Left hindlimb (tissue), 1 donor: ENCODE measurements at regions not wholly inside any gene's neighbourhood (a gene's known extent, or its start where the extent isn't known, plus 50 kb on each side); places are given as distances from the start of the nearest gene placed in this dataset.

Experiments used
- DNase-seq: peaks from one replicate; pipeline ENCODE4 v3.0.0-alpha.2; 2018

- no peak for DNase-seq
Measured at GRCh38 chr7:155961241-155962190, 149.3 kb upstream of the SHH start.

GRCh38 chr7:155959894-155960293 is 147.6 kb upstream of the SHH start:
- no peak for DNase-seq

GRCh38 chr7:155956977-155957376 is 144.7 kb upstream of the SHH start:
- DNase-seq, result no peak

- no peak for DNase-seq
Measured at GRCh38 chr7:155955367-155955635, 143.0 kb upstream of the SHH start.

DNA sequence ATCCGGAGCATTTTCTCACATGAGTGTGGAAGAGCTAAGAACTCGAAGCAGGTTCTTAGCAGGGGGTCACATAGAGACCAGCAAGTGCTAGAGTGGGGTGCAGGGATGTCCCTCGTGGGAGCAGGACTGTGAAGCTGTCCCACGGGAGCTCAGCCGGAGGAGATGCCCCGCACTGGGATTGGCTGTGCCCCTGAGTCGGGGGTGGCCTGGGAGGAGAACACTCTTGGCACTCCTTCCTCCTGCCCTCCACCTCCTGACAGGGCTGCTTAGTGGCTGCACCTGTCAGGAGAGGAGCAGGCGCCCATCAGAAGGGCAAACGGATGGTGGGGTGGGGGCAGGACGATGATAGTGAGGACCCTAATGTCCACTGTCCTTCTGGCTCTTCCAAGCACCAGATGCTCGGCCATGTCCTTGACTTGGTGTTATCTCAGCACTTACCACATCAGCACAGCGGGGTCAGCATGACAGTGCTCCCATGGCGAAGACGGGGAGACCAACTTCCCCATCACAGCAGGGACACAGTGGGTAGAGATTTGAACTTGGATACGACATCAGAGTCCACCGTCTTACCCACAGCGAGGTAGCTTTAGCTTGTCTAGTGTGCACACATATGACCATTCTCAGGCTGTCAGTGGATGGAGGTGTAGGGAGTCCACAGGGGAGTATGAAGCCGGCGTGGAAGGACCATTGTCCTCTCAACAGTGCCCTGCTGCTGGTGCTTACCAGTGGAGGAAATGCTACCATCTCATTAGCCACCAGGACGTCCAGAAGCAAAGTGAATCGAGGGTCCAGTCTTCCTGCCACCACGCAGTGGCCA is 142.5 kb upstream of the SHH start:
- DNase-seq, result no peak

GRCh38 chr7:155953781-155954549 is 141.7 kb upstream of the SHH start:
- no peak for DNase-seq

GRCh38 chr7:155953501-155953778 is 141.2 kb upstream of the SHH start:
- DNase-seq, result no peak

DNA sequence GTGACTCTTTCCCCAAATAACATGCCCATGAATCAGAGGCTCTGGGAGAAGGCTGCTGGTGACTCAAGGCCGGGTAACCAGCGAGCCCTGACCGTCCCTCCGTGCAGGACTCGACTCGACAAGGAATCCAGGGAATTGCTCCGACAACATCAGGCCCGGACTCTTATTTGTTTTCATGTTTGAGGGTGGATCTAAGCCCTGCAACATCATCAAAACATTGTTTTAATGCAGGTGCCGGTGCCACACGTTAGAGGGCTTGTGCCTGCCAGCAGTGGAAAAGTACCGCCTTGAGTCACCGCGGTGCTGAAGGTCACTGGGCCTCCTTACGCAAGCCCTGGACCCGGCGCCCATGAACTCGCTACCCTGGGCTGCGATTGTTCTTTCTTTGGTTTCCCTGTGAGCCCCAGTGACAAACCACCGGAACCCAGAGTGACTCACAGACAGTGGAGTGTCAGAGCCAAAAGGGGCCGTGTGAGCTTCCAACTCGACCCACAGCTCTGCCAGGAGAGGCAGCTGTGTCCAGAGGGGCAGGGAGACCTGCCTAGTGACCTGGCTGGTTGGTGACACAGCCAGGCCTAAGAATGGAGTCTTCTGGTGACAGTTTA is 139.4 kb upstream of the SHH start:
- no peak for DNase-seq

DNA sequence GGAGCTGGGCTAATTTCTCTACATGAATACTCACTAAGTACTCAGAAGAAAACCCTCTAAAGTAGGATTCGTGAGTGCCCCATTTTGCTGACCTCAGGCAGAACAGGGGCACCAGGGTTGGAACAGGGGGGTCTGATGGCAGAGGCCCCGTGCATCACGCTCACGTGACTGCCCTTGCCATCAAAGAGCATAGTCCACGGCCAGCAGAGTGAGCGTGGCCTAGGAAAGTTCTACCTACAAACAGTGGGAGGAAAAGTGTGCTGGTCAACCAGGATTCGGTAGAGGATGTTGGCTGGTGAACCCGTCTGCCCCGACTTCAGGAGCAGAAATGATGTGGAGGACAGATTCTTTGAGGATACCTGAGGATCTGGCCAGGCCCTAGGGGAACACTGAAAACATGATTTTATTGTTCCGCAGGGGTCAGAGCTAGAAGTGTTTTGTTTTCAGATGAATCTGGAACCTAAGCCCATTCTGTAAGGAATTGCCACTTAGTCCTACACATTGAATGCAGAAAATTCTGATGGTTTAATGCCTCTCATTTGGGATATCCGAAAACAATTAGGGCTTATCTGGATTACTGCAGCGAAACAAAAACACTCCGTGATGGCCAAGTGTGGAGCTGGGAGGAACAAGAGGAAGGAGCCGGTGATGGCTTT is 138.8 kb upstream of the SHH start:
- DNase-seq, result no peak

GRCh38 chr7:155948845-155949244 is 136.6 kb upstream of the SHH start:
- no peak for DNase-seq

GRCh38 chr7:155948423-155948822 is 136.2 kb upstream of the SHH start:
- no peak for DNase-seq

DNA sequence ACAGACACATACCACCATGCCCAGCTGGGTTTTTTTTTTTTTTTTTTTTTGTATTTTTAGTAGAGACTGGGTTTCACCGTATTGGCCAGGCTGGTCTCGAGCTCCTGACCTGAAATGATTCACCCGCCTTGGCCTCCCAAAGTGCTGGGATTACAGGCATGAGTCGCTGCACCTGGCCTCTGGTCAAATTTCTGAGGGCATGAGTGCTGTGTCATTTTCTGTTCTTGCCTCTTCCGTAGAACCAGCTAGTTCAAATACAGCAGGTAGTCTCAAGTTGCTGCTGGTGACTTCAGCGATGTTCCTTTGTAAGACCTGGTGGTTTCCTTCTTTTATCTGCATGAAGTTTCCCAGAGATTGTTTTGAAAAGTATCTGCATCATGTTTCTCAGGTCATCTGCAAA is 134.8 kb upstream of the SHH start:
- DNase-seq, result no peak

DNA sequence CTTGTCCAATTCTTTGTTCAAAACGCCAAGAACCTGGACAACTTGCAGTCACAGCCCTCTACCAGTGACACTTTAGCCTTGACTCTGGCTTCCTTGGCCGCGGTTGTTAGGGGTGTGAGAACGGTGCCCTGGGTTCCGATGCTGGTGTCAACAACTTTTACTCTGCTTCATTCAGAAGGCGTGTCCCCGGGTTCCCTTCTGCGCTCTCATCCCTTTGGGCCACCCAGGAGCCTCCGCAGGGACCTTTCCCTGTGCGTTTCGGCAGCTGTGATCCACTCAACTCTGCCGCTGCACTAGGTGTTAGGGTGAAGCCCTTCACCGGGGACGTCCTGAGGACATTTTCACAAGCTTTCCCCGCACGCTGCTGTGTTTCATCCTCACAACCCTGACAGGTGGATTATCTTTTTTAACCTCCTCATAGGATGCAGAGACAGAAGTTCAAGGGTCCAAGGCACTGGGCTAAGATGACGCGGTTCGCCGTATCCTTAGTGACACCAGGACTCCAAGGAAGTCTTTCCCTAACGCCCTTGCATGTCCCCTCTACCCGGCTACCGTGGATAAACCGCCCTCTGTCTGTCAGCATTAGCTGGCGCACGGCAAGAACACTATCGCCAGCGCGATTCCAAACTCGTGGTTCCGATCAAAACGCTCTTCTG is 133.5 kb upstream of the SHH start:
- no peak for DNase-seq

- no peak for DNase-seq
Measured at GRCh38 chr7:155944901-155945300, 132.6 kb upstream of the SHH start.

DNA sequence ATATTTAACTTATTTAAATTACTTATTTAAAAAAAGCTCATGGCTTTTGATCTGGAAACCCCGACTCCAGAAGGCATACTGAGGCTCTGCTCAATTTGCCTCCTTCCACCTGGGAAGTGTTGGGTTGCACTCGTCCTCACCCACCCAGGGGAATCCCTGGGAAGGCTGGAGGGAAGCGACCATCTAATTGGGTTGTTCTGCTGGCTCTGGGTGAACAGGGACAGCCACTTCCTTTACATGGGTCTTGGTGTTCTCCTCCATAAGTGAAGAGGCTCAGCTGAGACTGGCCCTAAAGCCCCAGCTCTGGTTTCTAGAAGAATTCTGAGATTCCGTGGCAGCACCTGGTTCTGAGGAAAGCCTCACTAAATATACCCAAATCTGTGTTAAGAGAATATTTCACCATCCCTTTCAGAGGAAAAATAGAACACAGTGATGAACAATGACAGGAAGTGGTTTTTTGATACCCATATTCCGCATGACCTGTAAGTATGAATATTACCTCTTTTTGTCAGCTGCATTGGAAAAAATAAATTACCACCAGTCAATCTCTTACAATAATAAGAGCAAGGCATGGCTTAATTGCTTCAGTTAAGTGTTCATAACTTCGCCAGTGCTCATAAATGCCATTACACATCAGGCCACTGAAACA is 131.1 kb upstream of the SHH start:
- DNase-seq, result no peak

GRCh38 chr7:155942226-155942950 is 130.1 kb upstream of the SHH start:
- no peak for DNase-seq

GRCh38 chr7:155941688-155942087 is 129.4 kb upstream of the SHH start:
- no peak for DNase-seq

GRCh38 chr7:155939350-155939749 is 127.1 kb upstream of the SHH start:
- no peak for DNase-seq

- no peak for DNase-seq
Measured at GRCh38 chr7:155938129-155938528, 125.9 kb upstream of the SHH start.

GRCh38 chr7:155935726-155936125 is 123.5 kb upstream of the SHH start:
- no peak for DNase-seq

- no peak for DNase-seq
Measured at GRCh38 chr7:155935005-155935557, 122.8 kb upstream of the SHH start.
